ENCODE measurements at regions not wholly inside any gene's neighbourhood (a gene's known extent, or its start where the extent isn't known, plus 50 kb on each side); places are given as distances from the start of the nearest gene placed in this dataset.

DNA sequence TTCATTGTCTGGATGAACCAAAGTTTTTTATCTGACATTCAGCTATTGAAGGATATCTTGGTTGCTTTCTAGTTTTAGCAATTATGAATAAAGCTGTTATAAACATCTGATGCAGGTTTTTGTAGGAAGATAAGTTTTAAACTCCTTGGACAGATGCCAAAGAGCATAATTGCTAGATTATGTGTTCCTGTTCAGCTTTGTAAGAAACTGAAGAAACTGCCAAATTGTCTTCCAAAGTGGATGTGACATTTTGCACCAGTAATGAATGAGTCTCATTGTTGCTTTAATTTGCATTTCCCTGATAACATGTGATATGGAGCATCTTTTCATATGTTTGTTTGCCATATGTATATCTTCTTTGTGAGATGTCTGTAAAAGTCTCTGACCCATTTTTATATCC is 239.9 kb upstream of the TTC14 start (continued):
- TF ChIP-seq, protein P1, sequence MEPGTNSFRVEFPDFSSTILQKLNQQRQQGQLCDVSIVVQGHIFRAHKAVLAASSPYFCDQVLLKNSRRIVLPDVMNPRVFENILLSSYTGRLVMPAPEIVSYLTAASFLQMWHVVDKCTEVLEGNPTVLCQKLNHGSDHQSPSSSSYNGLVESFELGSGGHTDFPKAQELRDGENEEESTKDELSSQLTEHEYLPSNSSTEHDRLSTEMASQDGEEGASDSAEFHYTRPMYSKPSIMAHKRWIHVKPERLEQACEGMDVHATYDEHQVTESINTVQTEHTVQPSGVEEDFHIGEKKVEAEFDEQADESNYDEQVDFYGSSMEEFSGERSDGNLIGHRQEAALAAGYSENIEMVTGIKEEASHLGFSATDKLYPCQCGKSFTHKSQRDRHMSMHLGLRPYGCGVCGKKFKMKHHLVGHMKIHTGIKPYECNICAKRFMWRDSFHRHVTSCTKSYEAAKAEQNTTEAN (CRISPR knock-in tag; IDR thresholded peaks at IDR 0.05) = no peak
- TF ChIP-seq, protein P2, sequence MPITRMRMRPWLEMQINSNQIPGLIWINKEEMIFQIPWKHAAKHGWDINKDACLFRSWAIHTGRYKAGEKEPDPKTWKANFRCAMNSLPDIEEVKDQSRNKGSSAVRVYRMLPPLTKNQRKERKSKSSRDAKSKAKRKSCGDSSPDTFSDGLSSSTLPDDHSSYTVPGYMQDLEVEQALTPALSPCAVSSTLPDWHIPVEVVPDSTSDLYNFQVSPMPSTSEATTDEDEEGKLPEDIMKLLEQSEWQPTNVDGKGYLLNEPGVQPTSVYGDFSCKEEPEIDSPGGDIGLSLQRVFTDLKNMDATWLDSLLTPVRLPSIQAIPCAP (CRISPR knock-in tag; IDR thresholded peaks at IDR 0.05) = no peak
- TF ChIP-seq USF2 (CRISPR knock-in tag; IDR thresholded peaks at IDR 0.05) (no peak), FOXK1 (CRISPR knock-in tag; IDR thresholded peaks at IDR 0.05) (no peak), MAX (CRISPR knock-in tag; IDR thresholded peaks at IDR 0.05) (no peak)
- TF ChIP-seq, protein P3, sequence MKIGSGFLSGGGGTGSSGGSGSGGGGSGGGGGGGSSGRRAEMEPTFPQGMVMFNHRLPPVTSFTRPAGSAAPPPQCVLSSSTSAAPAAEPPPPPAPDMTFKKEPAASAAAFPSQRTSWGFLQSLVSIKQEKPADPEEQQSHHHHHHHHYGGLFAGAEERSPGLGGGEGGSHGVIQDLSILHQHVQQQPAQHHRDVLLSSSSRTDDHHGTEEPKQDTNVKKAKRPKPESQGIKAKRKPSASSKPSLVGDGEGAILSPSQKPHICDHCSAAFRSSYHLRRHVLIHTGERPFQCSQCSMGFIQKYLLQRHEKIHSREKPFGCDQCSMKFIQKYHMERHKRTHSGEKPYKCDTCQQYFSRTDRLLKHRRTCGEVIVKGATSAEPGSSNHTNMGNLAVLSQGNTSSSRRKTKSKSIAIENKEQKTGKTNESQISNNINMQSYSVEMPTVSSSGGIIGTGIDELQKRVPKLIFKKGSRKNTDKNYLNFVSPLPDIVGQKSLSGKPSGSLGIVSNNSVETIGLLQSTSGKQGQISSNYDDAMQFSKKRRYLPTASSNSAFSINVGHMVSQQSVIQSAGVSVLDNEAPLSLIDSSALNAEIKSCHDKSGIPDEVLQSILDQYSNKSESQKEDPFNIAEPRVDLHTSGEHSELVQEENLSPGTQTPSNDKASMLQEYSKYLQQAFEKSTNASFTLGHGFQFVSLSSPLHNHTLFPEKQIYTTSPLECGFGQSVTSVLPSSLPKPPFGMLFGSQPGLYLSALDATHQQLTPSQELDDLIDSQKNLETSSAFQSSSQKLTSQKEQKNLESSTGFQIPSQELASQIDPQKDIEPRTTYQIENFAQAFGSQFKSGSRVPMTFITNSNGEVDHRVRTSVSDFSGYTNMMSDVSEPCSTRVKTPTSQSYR (CRISPR knock-in tag; IDR thresholded peaks at IDR 0.05) = no peak

DNA sequence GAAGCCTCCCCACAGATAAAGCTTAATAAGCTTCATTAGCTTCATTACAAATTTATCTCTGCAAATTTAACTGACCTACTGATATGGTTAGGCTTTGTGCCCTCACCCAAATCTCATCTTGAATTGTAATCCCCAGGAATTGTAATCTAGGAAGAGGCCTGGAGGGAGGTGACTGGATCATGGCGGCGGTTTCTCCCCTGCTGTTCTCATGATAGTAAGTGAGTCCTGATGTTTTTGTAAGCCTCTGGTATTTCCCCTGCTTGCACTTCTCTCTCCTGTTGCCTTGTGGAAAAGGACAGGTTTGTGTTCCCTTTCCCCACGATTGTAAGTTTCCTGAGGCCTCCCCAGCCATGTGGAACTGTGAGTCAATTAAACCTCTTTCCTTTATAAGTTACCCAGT is 226.1 kb upstream of the TTC14 start:
- H3K4me1 Mint-ChIP-seq = no peaks in the 10 kb centered on the region
- no peak for DNase-seq (ENCODE audit: low spot score)
- TF ChIP-seq GABPB1 (CRISPR knock-in tag; IDR thresholded peaks at IDR 0.05) (no peak), PRDM15 (CRISPR knock-in tag; IDR thresholded peaks at IDR 0.05) (no peak), SMAD3 (CRISPR knock-in tag; IDR thresholded peaks at IDR 0.05; ENCODE audit: borderline replicate concordance) (no peak), SP1 (CRISPR knock-in tag; conservative IDR thresholded peaks at IDR 0.05) (no peak), GRHL2 (CRISPR knock-in tag; IDR thresholded peaks at IDR 0.05; ENCODE audit: insufficient replicate concordance, severe bottlenecking) (no peak), NFATC4 (CRISPR knock-in tag; IDR thresholded peaks at IDR 0.05) (no peak)
- TF ChIP-seq, protein P4, sequence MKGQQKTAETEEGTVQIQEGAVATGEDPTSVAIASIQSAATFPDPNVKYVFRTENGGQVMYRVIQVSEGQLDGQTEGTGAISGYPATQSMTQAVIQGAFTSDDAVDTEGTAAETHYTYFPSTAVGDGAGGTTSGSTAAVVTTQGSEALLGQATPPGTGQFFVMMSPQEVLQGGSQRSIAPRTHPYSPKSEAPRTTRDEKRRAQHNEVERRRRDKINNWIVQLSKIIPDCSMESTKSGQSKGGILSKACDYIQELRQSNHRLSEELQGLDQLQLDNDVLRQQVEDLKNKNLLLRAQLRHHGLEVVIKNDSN (CRISPR knock-in tag; IDR thresholded peaks at IDR 0.05) = no peak
- no peak overlapping the region for H3K4me3 Mint-ChIP-seq
- no peaks in the 10 kb centered on the region; the same call in 1 of the 2 replicates for H3K36me3 Mint-ChIP-seq
- POLR2A ChIA-PET = no interaction called here
- H3K27me3 Mint-ChIP-seq (ENCODE audit: low read depth) = no peaks in the 10 kb centered on the region; the same call in 1 of the 2 replicates
- peaks cover 13% of the 10 kb centered on the region for H3K9me3 Mint-ChIP-seq
- CTCF ChIA-PET = no interaction called here
- H3K27ac Mint-ChIP-seq = no peak overlapping the region
- no peak for ATAC-seq

- POLR2A ChIA-PET = no interaction called here
- Mint-ChIP-seq H3K27ac (no peak overlapping the region), H3K36me3 (no peaks in the 10 kb centered on the region), H3K4me1 (peaks cover 10% of the 10 kb centered on the region), H3K4me3 (no peak overlapping the region), H3K9me3 (no peaks in the 10 kb centered on the region; the same call in 1 of the 2 replicates), H3K27me3 (ENCODE audit: low read depth) (no peaks in the 10 kb centered on the region)
- CTCF ChIA-PET = no interaction called here
- DNase-seq (ENCODE audit: low spot score) (no peak), ATAC-seq (no peak)
- TF ChIP-seq AFF4 (CRISPR knock-in tag; IDR thresholded peaks at IDR 0.05; ENCODE audit: borderline replicate concordance) (no peak), ZNF232 (CRISPR knock-in tag; IDR thresholded peaks at IDR 0.05) (no peak), USF2 (CRISPR knock-in tag; IDR thresholded peaks at IDR 0.05) (no peak)
- TF ChIP-seq, protein P5, sequence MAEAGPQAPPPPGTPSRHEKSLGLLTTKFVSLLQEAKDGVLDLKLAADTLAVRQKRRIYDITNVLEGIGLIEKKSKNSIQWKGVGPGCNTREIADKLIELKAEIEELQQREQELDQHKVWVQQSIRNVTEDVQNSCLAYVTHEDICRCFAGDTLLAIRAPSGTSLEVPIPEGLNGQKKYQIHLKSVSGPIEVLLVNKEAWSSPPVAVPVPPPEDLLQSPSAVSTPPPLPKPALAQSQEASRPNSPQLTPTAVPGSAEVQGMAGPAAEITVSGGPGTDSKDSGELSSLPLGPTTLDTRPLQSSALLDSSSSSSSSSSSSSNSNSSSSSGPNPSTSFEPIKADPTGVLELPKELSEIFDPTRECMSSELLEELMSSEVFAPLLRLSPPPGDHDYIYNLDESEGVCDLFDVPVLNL (CRISPR knock-in tag; IDR thresholded peaks at IDR 0.05; ENCODE audit: borderline replicate concordance, low read depth) = no peak
These were observed 223.5 kb upstream of the TTC14 start for GRCh38 chr3:180378496-180378895.

All from WTC11 (cell line).